Left ventricle myocardium inferior (tissue), 1 donor: ENCODE measurements at regions not wholly inside any gene's neighbourhood (a gene's known extent, or its start where the extent isn't known, plus 50 kb on each side); places are given as distances from the start of the nearest gene placed in this dataset.

Source experiments
- DNase-seq: peaks from one replicate; pipeline ENCODE4 v3.0.0-alpha.2; 2020
- H3K27ac ChIP-seq: fragments of 200-600 bp; replicated peaks from 2 replicates; pipeline ENCODE4 v1.8.0; 2021
- H3K27me3 ChIP-seq: fragments of 200-600 bp; 2 replicates; pipeline ENCODE4 v1.8.0; 2021; ENCODE audit warnings: low read depth
- H3K36me3 ChIP-seq: fragments of 200-600 bp; 2 replicates; pipeline ENCODE4 v1.8.0; 2021
- H3K4me1 ChIP-seq: fragments of 200-600 bp; 2 replicates; pipeline ENCODE4 v1.8.0; 2021
- H3K4me3 ChIP-seq: fragments of 200-600 bp; 2 replicates; pipeline ENCODE4 v1.8.0; 2021; ENCODE audit warnings: mild to moderate bottlenecking, moderate library complexity
- H3K9me3 ChIP-seq: fragments of 200-600 bp; replicated peaks from 2 replicates; pipeline ENCODE4 v1.8.0; 2021
- intact Hi-C: fragments of 100-400 bp; cut with micrococcal nuclease; formaldehyde crosslinking; loops from one replicate; pipeline ENCODE4 v1.11.0; 2022
- TF ChIP-seq, protein P1 (sequence below): fragments of 200-600 bp; IDR thresholded peaks from 2 replicates; pipeline ENCODE4 v1.8.0; 2021; ENCODE audit warnings: antibody characterized with exemption, mild to moderate bottlenecking, borderline replicate concordance
- donor health status: DM: no; HTN: yes; CAD: no; lungs with severe emphysema.

- Histone ChIP-seq H3K4me1 (no peaks in the 10 kb centered on the region), H3K27ac (no peak overlapping the region), H3K9me3 (peaks cover 16% of the 10 kb centered on the region), H3K27me3 (no peaks in the 10 kb centered on the region), H3K4me3 (no peak overlapping the region), H3K36me3 (no peaks in the 10 kb centered on the region)
- DNase-seq: no peak
- intact Hi-C loops: no loop called here
- TF ChIP-seq, protein P1, sequence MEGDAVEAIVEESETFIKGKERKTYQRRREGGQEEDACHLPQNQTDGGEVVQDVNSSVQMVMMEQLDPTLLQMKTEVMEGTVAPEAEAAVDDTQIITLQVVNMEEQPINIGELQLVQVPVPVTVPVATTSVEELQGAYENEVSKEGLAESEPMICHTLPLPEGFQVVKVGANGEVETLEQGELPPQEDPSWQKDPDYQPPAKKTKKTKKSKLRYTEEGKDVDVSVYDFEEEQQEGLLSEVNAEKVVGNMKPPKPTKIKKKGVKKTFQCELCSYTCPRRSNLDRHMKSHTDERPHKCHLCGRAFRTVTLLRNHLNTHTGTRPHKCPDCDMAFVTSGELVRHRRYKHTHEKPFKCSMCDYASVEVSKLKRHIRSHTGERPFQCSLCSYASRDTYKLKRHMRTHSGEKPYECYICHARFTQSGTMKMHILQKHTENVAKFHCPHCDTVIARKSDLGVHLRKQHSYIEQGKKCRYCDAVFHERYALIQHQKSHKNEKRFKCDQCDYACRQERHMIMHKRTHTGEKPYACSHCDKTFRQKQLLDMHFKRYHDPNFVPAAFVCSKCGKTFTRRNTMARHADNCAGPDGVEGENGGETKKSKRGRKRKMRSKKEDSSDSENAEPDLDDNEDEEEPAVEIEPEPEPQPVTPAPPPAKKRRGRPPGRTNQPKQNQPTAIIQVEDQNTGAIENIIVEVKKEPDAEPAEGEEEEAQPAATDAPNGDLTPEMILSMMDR: no peak
Measured at GRCh38 chr5:163724305-163724704, 218.9 kb downstream of the MAT2B start.

- Histone ChIP-seq H3K4me3 (no peak overlapping the region), H3K9me3 (peaks cover 16% of the 10 kb centered on the region), H3K27me3 (no peaks in the 10 kb centered on the region), H3K27ac (no peak overlapping the region), H3K36me3 (no peaks in the 10 kb centered on the region), H3K4me1 (no peaks in the 10 kb centered on the region)
- DNase-seq: no peak
- TF ChIP-seq, protein P1: no peak
- intact Hi-C loops: no loop called here
Measured at GRCh38 chr5:163727028-163727427, 221.6 kb downstream of the MAT2B start.

DNA sequence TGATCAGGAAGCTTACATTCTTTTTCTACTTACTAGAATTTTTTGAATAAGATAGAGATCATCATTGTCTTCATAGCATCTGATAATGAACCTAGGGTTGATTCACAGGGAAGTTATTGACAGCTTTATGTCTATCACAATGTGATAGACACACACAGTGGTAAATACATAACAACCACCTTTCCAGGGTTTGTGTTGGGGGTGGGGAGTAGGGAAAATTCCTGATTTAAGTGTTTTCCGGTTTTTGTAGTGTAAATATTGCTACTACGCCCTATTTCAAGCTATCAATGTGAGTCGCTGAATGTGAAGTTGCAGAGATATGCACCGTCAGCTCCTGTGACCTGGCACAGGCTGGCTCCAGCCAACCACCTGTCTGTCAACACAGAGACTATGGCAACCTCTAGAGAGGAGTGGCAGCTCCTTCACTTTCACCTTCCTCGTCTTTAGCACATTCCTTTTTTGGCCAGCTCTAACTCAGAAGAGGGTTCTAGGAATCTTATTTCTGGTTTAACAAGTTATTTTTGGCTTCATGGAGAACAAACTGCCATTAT is 224.9 kb downstream of the MAT2B start:
- TF ChIP-seq, protein P1: no peak
- Histone ChIP-seq H3K36me3 (no peaks in the 10 kb centered on the region), H3K9me3 (peaks cover 20% of the 10 kb centered on the region), H3K4me1 (no peaks in the 10 kb centered on the region), H3K27me3 (no peaks in the 10 kb centered on the region), H3K27ac (no peak overlapping the region), H3K4me3 (no peak overlapping the region)
- intact Hi-C loops: no loop called here
- no peak for DNase-seq

GRCh38 chr5:163731256-163731655 is 225.8 kb downstream of the MAT2B start:
- intact Hi-C loops: no loop called here
- Histone ChIP-seq H3K36me3 (no peaks in the 10 kb centered on the region), H3K4me1 (no peaks in the 10 kb centered on the region), H3K4me3 (no peak overlapping the region), H3K27ac (no peak overlapping the region), H3K27me3 (no peaks in the 10 kb centered on the region), H3K9me3 (peaks cover 20% of the 10 kb centered on the region)
- DNase-seq: no peak
- TF ChIP-seq, protein P1: no peak

GRCh38 chr5:163735069-163735468 is 229.7 kb downstream of the MAT2B start:
- TF ChIP-seq, protein P1: no peak
- Histone ChIP-seq H3K4me1 (no peaks in the 10 kb centered on the region), H3K36me3 (no peaks in the 10 kb centered on the region), H3K4me3 (no peak overlapping the region), H3K27me3 (no peaks in the 10 kb centered on the region), H3K27ac (no peak overlapping the region), H3K9me3 (peaks cover 4% of the 10 kb centered on the region)
- DNase-seq: no peak
- intact Hi-C loops: no loop called here

GRCh38 chr5:163747586-163747985 is 242.2 kb downstream of the MAT2B start:
- TF ChIP-seq, protein P1: no peak
- intact Hi-C loops: no loop called here
- Histone ChIP-seq H3K36me3 (no peaks in the 10 kb centered on the region), H3K27me3 (no peaks in the 10 kb centered on the region), H3K4me1 (no peaks in the 10 kb centered on the region), H3K9me3 (peaks cover 32% of the 10 kb centered on the region), H3K4me3 (no peak overlapping the region), H3K27ac (no peak overlapping the region)
- DNase-seq: no peak
